ENCODE measurements at regions not wholly inside any gene's neighbourhood (a gene's known extent, or its start where the extent isn't known, plus 50 kb on each side); places are given as distances from the start of the nearest gene placed in this dataset.
"Not testable (repeated sequence)": the region's sequence is repeated elsewhere in the genome, so short reads cannot be mapped to it uniquely, and the experiment has no call there.

GRCh38 chr17:77834170-77835115 lies 124.1 kb upstream of the TNRC6C start:
- peak; percentile 47 to 60 for DNase-seq (ENCODE audit: low read depth in 2 of 2)

GRCh38 chr17:77836557-77837041 lies 121.9 kb upstream of the TNRC6C start:
- no peak for DNase-seq (ENCODE audit: low read depth in 2 of 2)

DNA sequence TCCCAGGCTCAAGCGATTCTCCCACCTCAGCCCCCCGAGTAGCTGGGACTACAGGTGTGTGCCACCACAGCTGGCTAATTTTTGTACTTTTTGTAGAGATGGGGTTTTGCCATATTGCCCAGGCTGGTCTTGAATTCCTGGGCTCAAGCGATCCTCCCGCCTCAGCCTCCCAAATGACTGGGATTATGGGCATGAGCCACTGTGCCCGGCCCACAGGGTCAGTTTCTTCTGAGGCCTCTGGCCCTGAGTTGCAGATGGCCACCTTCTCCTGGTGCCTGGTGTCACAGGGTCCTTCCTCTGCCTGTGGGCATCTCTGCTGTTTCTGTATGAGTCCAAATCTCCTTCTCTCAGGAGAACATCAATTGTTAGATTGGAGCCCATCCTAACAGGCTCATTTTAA lies 121.4 kb upstream of the TNRC6C start:
- not testable (repeated sequence) for DNase-seq (ENCODE audit: low read depth in 2 of 2)

DNA sequence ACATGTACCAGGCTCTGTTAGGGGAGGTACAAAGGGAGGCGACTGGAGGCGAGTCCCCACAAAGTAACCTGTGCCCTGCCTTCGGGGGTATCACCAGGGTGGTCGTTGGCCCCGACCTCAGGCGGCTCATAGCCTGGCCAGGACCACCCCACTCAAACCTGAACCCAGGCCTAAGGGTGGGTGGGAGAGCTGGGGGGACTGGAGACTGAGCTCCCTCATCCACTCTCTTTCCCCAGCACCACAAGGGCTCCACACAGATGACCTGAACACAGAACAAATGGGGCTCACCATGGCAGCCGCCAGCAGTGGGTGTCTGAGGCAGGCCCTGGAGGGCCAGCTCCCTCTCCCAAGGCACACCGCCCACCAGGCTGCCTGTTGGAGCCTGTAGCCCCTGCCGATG lies 120.6 kb upstream of the TNRC6C start:
- DNase-seq (ENCODE audit: low read depth in 2 of 2): no peak

DNA sequence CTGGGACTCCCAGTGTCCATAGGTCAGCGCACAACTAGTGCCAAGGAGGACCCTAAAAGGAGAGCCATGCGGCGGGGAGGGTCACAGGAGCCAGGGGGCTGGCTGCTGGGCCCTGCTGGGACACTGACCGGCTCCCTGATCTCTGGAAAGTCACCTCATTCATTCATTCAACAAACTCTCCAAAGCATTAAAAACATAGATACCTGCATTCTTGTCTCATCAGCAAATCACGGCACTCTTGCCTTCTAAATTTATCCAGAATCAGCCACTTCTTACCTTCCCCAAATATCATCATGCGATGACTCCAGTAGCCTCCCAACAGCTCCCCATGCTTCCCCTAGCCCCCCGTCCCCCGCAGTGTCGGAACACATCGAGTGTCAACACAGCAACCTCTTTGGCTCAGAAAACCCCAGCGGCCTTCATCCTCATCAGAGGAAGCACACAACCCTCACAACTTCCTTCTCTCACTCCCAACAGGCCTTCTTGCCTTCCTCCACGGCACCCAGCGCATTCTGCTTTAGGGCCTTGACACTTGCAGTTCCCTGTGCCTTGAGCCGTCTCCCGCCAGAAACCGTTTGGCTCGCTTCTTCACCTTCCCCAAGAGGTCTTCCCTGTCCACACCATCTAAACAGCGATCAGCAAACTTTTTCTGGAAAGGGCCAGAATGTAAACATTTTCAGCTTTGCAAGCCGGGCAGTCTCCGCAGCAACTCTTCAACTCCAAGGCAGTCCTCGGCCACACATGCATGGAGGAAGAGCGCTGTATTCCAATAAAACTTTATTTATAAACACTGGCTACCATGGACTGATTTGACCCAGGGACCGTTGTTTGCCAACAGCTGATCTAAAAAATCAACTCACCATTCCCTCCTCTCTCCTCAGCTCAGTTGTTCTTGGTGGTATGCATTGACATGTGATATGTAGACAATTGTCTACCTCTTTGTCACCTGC lies 119.5 kb upstream of the TNRC6C start:
- DNase-seq (ENCODE audit: low read depth in 2 of 2): no peak

- DNase-seq (ENCODE audit: low read depth in 2 of 2): no peak
Measured at GRCh38 chr17:77839698-77840512, 118.6 kb upstream of the TNRC6C start.

DNA sequence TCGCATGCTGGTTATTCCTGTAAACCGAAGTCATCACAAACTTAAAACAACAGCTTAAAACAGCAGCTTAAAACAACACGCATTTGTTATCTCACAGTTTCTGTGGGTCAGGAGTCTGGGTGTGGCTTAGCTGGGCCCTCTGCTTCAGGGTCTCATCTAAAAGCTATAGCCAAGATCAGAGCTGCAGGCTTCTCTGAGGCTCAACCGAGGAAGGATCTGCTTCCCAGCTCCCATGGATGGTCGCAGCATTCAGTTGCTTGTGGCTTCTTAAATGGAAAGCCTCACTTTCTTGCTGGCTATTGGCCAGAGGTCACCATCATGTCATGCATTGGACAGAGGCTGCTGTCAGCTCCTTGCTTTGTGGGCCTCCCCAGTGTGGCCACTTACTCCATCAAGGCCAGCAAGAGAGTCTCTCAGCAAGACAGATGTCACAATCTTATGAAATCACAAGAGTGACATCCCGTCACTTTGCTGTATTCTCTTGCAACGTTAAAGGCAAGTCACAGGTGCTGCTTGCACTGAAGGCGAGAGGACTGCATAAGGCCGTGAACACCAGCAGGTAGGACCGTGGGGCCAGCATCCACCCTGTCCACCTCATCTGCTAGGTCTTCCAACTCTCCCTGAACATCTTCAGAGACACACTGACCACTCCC lies 117.9 kb upstream of the TNRC6C start:
- DNase-seq (ENCODE audit: low read depth in 2 of 2): no peak

DNA sequence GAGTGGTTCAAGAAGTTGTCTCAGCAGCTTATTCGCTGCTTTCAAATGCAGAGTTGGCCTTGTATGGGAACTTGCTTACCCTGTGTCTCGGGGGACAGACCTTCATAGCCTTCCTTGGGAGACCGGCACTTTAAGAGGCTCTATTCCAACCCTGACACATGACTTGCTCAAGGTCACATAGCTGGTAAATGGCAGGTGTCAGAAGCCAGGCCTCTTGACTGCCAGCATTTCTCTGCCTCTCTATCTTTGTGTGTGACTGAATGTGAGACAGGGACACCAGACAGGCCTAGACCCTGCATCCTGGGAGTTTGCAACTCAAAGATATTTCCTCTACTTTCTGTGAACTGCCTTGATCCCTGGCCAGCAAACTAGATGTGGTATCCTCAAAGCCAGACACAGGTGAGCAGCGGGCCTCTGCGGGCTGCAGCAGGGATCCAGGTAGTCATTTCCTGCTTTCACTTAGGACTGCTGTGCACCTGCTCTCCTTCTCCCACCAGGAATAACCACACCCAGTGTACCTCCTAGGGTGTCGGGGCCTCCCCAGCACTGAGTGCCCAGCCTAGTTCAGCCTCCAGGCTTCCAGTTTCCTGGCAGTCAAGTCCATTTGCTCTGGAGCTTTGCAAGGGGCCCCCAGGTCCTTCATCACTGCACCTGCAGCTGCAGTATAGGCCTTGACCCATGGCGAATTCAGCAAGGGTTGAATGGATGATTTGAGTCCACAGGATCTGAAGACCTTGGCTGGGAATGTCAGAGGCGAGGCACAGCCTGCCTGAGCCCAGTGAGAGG lies 116.6 kb upstream of the TNRC6C start:
- DNase-seq (ENCODE audit: low read depth in 2 of 2): no peak

DNA sequence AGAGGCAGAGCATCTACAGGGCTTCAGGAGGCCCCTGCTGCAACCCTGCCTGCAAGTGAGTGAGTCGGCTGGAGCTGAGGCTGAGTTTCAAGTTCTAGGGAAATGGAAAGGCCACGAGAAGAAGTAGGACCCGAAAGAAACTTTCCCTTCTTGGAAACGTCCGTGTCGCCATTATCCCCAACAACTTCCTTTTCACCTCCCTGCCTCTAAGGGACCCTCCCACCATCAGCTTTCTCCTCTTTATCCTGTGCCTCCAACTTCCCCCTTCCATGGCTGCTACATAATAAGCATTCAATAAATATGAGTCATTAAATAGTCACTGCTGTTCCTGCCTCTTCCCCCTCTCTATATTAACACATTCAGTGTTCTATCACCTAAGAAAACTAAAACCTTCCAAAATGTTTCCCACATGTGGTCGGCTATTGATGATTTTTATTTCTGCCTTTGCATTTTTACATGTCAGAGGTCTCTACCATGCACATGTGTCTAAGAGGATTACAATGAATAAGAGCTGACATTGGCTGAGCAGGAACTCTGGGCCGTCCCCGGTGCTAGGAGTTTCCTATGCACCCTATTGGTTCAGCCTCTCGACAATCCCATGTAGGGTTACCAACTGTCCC lies 115.9 kb upstream of the TNRC6C start:
- no peak for DNase-seq (ENCODE audit: low read depth in 2 of 2)

- peak; percentile 49 to 67 for DNase-seq (ENCODE audit: low read depth in 2 of 2)
Measured at GRCh38 chr17:77843255-77843895, 115.1 kb upstream of the TNRC6C start.

- no peak for DNase-seq (ENCODE audit: low read depth in 2 of 2)
Measured at GRCh38 chr17:77843896-77844295, 114.6 kb upstream of the TNRC6C start.

GRCh38 chr17:77844681-77845080 lies 113.8 kb upstream of the TNRC6C start:
- no peak for DNase-seq (ENCODE audit: low read depth in 2 of 2)

DNA sequence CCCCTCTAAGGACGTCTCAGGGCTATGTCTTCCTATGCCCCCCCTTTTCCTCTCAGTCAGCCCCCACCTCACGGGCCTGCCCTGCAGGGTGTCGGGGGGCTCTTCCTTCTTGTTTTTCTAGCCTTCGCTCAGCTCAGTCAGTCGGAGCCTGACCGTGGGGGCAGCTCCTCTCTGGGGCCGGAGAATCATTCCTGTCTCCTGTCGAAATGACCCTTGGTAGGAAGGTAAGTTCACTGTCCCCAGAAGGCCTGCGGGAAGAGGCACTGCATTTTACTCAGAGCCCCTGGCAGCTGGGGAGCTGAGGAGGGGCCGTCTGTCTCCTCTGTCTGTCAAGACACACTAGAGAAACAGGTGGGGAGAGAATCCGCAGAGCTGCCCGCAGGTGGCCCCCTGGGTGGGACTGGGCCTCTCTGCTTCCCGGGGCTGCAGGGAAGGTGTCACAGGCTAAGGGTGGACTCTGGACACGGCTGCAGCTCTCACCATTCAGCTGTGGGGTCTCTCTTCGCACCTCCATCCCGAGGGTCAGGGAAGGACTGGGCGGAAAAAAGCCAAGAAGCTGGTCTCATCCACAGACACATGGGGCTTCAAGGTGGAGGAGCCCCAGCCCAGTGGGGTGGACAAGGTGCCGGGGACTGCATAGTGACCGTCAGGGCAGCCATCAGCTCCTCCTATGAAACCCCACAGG lies 112.8 kb upstream of the TNRC6C start:
- DNase-seq (ENCODE audit: low read depth in 2 of 2): no peak

DNA sequence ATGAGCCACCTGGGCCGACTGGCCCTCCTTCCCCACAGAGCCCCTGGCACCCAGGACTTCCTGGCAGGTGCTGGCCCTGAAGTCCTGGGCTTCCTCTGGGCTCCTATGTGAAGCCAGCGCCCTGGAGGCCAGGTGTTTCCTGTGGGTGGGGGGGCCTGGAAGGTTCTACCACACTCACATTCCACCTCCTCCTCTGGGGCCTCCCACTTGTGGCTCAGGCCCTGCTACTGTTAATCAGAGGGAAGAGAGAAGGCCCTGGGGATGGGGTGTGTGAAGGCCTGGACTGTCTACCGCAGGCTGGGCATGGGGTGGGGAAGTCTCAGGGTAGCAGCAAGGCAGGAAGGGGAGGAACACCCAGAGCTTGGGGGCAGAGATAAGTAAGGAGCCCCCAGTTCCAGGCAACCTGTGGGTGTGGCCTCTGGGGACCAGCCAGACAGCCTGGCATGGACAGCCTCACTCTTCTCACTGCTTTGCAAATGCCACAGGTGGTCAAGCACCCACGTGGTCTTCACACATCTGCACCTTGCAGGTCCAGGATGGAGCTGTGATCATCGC lies 111.9 kb upstream of the TNRC6C start:
- DNase-seq (ENCODE audit: low read depth in 2 of 2): no peak

DNA sequence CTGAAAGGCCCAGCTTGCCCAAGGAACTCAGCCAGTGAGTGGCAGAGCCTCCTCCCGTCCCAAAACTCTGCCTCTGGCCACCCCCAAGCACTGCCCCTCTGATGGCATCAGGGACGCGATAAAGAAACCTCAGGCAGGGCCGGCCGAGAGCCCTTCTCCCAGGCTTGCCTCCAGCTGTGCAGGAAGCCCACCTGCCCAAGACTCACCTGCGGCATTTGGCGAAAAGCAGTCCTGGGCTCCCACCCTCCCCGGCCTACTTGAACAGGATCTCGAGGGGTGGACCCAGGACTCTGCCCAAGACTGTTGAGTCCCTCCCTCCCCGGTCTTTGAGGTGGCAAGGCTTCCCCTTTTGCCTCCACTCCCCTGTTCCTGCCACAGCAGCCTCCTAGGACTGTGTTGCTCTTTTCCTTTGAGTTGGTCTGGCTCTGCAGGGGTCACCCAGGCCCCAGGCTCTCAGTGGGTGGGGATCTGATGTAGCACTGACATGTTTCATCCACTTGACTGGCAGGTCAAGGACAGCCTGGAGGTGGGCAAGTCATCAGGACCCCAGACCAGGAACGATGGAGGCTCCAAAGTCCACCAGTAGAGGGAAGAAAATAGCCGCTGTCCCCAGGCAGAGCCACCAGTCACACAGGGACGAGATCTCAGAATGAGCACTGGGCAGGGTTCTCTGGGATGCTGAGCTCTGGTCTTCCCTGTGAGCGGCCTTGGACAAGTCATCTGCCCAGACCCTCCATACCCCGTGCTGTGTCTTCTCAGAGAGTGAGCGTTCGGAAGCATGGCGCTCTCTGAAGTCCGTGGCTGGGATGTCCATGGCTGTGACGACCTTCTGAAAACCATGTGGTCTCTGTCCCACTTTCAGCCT lies 111.0 kb upstream of the TNRC6C start:
- DNase-seq (ENCODE audit: low read depth in 2 of 2): no peak

- no peak for DNase-seq (ENCODE audit: low read depth in 2 of 2)
Measured at GRCh38 chr17:77848257-77848656, 110.2 kb upstream of the TNRC6C start.

DNA sequence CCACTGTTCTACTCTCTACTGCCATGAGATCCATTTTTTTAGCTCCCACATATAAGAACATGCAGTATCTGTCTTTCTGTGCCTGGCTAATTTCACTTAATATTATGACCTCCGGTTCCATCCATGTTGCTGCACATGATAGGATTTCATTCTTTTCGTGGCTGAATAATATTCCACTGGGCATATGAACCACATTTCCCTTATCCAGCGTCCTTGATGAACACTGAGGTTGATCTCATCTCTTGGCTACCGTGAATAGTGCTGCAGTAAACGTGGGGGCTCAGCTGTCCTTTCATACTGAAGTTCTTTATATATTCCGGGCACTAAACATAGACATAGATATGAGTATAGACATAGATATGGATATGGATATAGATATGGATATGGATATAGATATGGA lies 109.3 kb upstream of the TNRC6C start:
- no peak for DNase-seq (ENCODE audit: low read depth in 2 of 2)

All from stimulated activated CD8-positive, alpha-beta memory T cell treated with anti-CD3 and anti-CD28 coated beads, Interleukin-15, amount 100 ng/mL, for 4 hours (primary cell).